GM12878 (cell line): ENCODE measurements at regions not wholly inside any gene's neighbourhood (a gene's known extent, or its start where the extent isn't known, plus 50 kb on each side); places are given as distances from the start of the nearest gene placed in this dataset.

ENCODE experiments used
- ATAC-seq: fragments of 200-7000 bp; cut with Tn5 transposase; 3 replicates; pipeline ENCODE4 v1.9.1; 2020; ENCODE audit warnings: mild to moderate bottlenecking, moderate library complexity
- BruUV-seq: library from RNA; stranded (reverse); fragments of 400-500 nt; replicated peaks from 2 replicates; lab custom pipeline; 2021; lab: Mats Ljungman, UMichigan
- CTCF ChIA-PET: fragments of 300-600 bp; sonication (Branson Sonifier 250); formaldehyde crosslinking; extraction: SDS; loops from one replicate; lab custom pipeline; 2021; ENCODE audit warnings: inconsistent platforms; lab: Yijun Ruan, JAX
- POLR2A ChIA-PET: fragments of 350-600 bp; formaldehyde crosslinking; extraction: SDS; loops from one replicate; lab custom pipeline; 2021; ENCODE audit warnings: inconsistent platforms; lab: Charles Lee
- RAD21 ChIA-PET: fragments of 300-600 bp; sonication (Branson Sonifier 250); formaldehyde crosslinking; loops from one replicate; lab custom pipeline; 2023; ENCODE audit warnings: antibody characterized with exemption; ENCODE audit not compliant: unreplicated experiment; lab: Charles Lee
- SMC1A ChIA-PET: fragments of 300-600 bp; sonication (Branson Sonifier 250); formaldehyde crosslinking; loops from one replicate; lab custom pipeline; 2023; ENCODE audit not compliant: unreplicated experiment, uncharacterized antibody; lab: Charles Lee
- DNase-seq: peaks from one replicate; pipeline ENCODE4 v3.0.0-alpha.2; 2011; ENCODE audit warnings: low read depth, low spot score
- FAIRE-seq: peaks from 3 replicates; lab custom pipeline; 2011; peaks lifted over from hg19 to GRCh38; lab: Jason Lieb, UNC
- H2AFZ ChIP-seq: 2 replicates; pipeline ENCODE4 v1.6.0; 2011; ENCODE audit warnings: low read depth, low read length, control low read depth; ENCODE audit not compliant: control insufficient read depth
- H3K27ac ChIP-seq: 2 replicates; pipeline ENCODE4 v1.5.1; 2011; ENCODE audit warnings: control low read depth; ENCODE audit not compliant: control insufficient read depth, insufficient read depth
- H3K27me3 ChIP-seq, 2 experiments: replicated peaks in 1 of 2; 2 replicates each; pipeline versions ENCODE4 v1.6.0 to v1.6.1; 2011; ENCODE audit warnings: low read length in 1 of 2; ENCODE audit not compliant: control insufficient read depth in 2 of 2, insufficient read depth in 2 of 2
- H3K36me3 ChIP-seq, 2 experiments: 2 replicates each; pipeline ENCODE4 v1.5.1; 2011; ENCODE audit warnings: low read length in 1 of 2; ENCODE audit not compliant: control insufficient read depth in 2 of 2, insufficient read depth in 2 of 2
- H3K4me1 ChIP-seq: 2 replicates; pipeline ENCODE4 v1.6.1; 2011; ENCODE audit warnings: mild to moderate bottlenecking, low read length, moderate library complexity, mixed read lengths; ENCODE audit not compliant: control insufficient read depth, insufficient read depth
- H3K4me2 ChIP-seq: 2 replicates; pipeline ENCODE4 v1.6.0; 2011; ENCODE audit warnings: control low read depth; ENCODE audit not compliant: control insufficient read depth, insufficient read depth
- H3K4me3 ChIP-seq: fragments of 200-600 bp; sonication (generic); 2 replicates; pipeline ENCODE4 v1.5.1; 2016
- H3K79me2 ChIP-seq: 2 replicates; pipeline ENCODE4 v1.6.0; 2011; ENCODE audit warnings: low read length; ENCODE audit not compliant: control insufficient read depth, insufficient read depth
- H3K9ac ChIP-seq: 2 replicates; pipeline ENCODE4 v1.8.0; 2011; ENCODE audit warnings: low read length, control low read depth, mixed read lengths; ENCODE audit not compliant: control insufficient read depth, insufficient read depth
- H3K9me3 ChIP-seq: replicated peaks from 3 replicates; pipeline ENCODE4 v1.5.1; 2011; ENCODE audit warnings: mild to moderate bottlenecking, low read length; ENCODE audit not compliant: control insufficient read depth, insufficient read depth
- H4K20me1 ChIP-seq: 2 replicates; pipeline ENCODE4 v1.6.0; 2011; ENCODE audit not compliant: control insufficient read depth, insufficient read depth
- CHD1 ChIP-seq: IDR thresholded peaks from 2 replicates; pipeline ENCODE4 v1.6.1; 2012; ENCODE audit warnings: low read depth, low read length, improper control_type of control experiment
- EP300 ChIP-seq, 2 experiments: fragments of 150-350 bp in 1 of 2; IDR thresholded peaks; 2 replicates each; pipeline ENCODE4 v1.6.1; 2011 to 2012; ENCODE audit warnings: low read depth in 2 of 2, low read length in 2 of 2, borderline replicate concordance in 1 of 2, improper control_type of control experiment in 1 of 2, inconsistent platforms in 1 of 2; ENCODE audit not compliant: control insufficient read depth in 1 of 2
- FOXK2 ChIP-seq: fragments of 450-650 bp; IDR thresholded peaks from 2 replicates; pipeline ENCODE4 v1.6.1; 2017; ENCODE audit warnings: mild to moderate bottlenecking, moderate library complexity
- FOXM1 ChIP-seq: IDR thresholded peaks from 2 replicates; pipeline ENCODE4 v1.6.1; 2012; ENCODE audit warnings: low read depth, mild to moderate bottlenecking, inconsistent platforms, low read length, moderate library complexity
- HDAC6 ChIP-seq: fragments of 200-600 bp; sonication (generic); IDR thresholded peaks from one replicate; pipeline ENCODE4 v1.8.0; 2017; ENCODE audit warnings: antibody characterized with exemption; ENCODE audit not compliant: unreplicated experiment
- JUNB ChIP-seq: IDR thresholded peaks from 2 replicates; pipeline ENCODE4 v1.6.1; 2016; ENCODE audit warnings: antibody characterized with exemption, mild to moderate bottlenecking
- JUND ChIP-seq: IDR thresholded peaks from 2 replicates; pipeline ENCODE4 v1.6.1; 2012; ENCODE audit warnings: low read depth, mild to moderate bottlenecking, low read length, improper control_type of control experiment, moderate library complexity
- MXI1 ChIP-seq: fragments of 150-350 bp; IDR thresholded peaks from 2 replicates; pipeline ENCODE4 v1.6.1; 2011; ENCODE audit warnings: low read depth, mild to moderate bottlenecking, inconsistent platforms, low read length, improper control_type of control experiment
- NFIC ChIP-seq: IDR thresholded peaks from 2 replicates; pipeline ENCODE4 v1.6.1; 2012; ENCODE audit warnings: low read depth, mild to moderate bottlenecking, inconsistent platforms, low read length, moderate library complexity
- NR2C1 ChIP-seq: fragments of 450-650 bp; IDR thresholded peaks from 2 replicates; pipeline ENCODE4 v1.6.1; 2017; ENCODE audit warnings: antibody characterized with exemption, mild to moderate bottlenecking, moderate library complexity
- NRF1 ChIP-seq: conservative IDR thresholded peaks from 2 replicates; pipeline ENCODE4 v1.6.1; 2011; ENCODE audit warnings: mild to moderate bottlenecking, low read depth, low read length, improper control_type of control experiment
- POLR2A ChIP-seq: IDR thresholded peaks from 2 replicates; pipeline ENCODE4 v1.6.1; 2011; ENCODE audit warnings: low read depth, mild to moderate bottlenecking, low read length
- POLR2AphosphoS2 ChIP-seq: IDR thresholded peaks from 2 replicates; pipeline ENCODE4 v1.6.1; 2011; ENCODE audit warnings: low read depth, mild to moderate bottlenecking, low read length, improper control_type of control experiment, moderate library complexity
- RFX5 ChIP-seq: IDR thresholded peaks from 2 replicates; pipeline ENCODE4 v1.6.1; 2011; ENCODE audit warnings: low read depth, low read length, improper control_type of control experiment
- RUNX3 ChIP-seq: IDR thresholded peaks from 2 replicates; pipeline ENCODE4 v1.6.1; 2012; ENCODE audit warnings: low read length, inconsistent platforms
- WRNIP1 ChIP-seq: IDR thresholded peaks from 2 replicates; pipeline ENCODE4 v1.6.1; 2011; ENCODE audit warnings: low read depth, low read length, improper control_type of control experiment, borderline replicate concordance
- YY1 ChIP-seq: IDR thresholded peaks from 2 replicates; pipeline ENCODE4 v1.6.1; 2011; ENCODE audit warnings: low read depth, mild to moderate bottlenecking, low read length
- ZNF217 ChIP-seq: fragments of 450-650 bp; IDR thresholded peaks from 2 replicates; pipeline ENCODE4 v1.6.1; 2017; ENCODE audit warnings: antibody characterized with exemption, mild to moderate bottlenecking
- ZNF24 ChIP-seq: fragments of 450-650 bp; IDR thresholded peaks from 2 replicates; pipeline ENCODE4 v1.6.1; 2017; ENCODE audit warnings: antibody characterized with exemption, mild to moderate bottlenecking
- in situ Hi-C: fragments of 300-500 bp; cut with MboI; formaldehyde crosslinking; loops from 9 replicates; pipeline ENCODE4 v1.14.3; 2018; ENCODE audit warnings: mixed read lengths
- intact Hi-C: fragments of 100-400 bp; cut with micrococcal nuclease; formaldehyde crosslinking; loops from one replicate; pipeline ENCODE4 v1.14.2; 2022; ENCODE audit not compliant: unreplicated experiment
- TF ChIP-seq, protein P1 (sequence below): fragments of 150-350 bp; IDR thresholded peaks from 2 replicates; pipeline ENCODE4 v1.6.1; 2014; ENCODE audit warnings: mild to moderate bottlenecking, low read depth, low read length
- TF ChIP-seq, protein P2 (sequence below): IDR thresholded peaks from 2 replicates; pipeline ENCODE4 v1.6.1; 2012; ENCODE audit warnings: mild to moderate bottlenecking, low read depth, low read length

DNA sequence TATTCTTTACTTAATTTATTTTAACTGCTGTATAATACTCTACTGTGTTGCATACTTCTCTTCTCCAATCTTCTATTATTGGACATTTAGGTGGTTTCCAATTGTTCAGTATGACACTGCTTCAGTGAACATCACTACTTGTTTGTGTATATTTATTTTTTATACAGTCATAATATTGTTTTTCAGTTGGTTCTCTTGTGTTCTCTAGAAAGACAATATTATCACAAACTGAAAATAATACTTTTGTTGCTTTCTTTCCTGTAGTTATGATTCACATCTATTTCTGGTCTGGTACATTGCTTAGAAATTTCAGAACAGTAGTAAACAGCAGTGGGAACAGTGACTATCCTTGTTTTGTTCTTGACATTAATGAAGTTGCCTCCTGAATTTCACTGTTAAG lies 62.8 kb upstream of the GTSF1L start:
- H3K4me2 ChIP-seq = no peak overlapping the region
- ChIA-PET RAD21 (no interaction called here), CTCF (no interaction called here), SMC1A (interaction anchor here (1.6 kb wide), 1 partner anchor 9 kb away, joined by 5 read pairs; no protein-coding TSS in a partner anchor), POLR2A (interaction anchor here (0.6 kb wide), 1 partner anchor 10 kb away, joined by 3 read pairs; no protein-coding TSS in a partner anchor)
- H3K9me3 ChIP-seq = peaks cover 3% of the 10 kb centered on the region; the same call in 2 of the 3 replicates
- no peaks in the 10 kb centered on the region for H4K20me1 ChIP-seq
- H3K36me3 ChIP-seq = no peaks in the 10 kb centered on the region
- in situ Hi-C loops = no loop called here
- H3K9ac ChIP-seq = no peak overlapping the region
- intact Hi-C loops = no loop called here
- H3K4me1 ChIP-seq = peaks cover 8% of the 10 kb centered on the region
- FAIRE-seq (no peak), ATAC-seq (peak; percentile 82), DNase-seq (no peak)
- H3K27ac ChIP-seq = peak overlapping the region; percentile 20; the same call in 1 of the 2 replicates
- H3K79me2 ChIP-seq = no peaks in the 10 kb centered on the region
- no TSS peak for BruUV-seq
- H3K27me3 ChIP-seq = no peaks in the 10 kb centered on the region
- no peak overlapping the region for H3K4me3 ChIP-seq
- H2AFZ ChIP-seq = no peak overlapping the region
- TF ChIP-seq POLR2A (no peak), JUNB (peak; percentile 84), JUND (no peak), EP300 (IDR thresholded peaks at IDR 0.05; ENCODE audit: borderline replicate concordance in 1 of 2, control insufficient read depth in 1 of 2, low read depth in 2 of 2, low read length in 2 of 2) (peak in 1 of 2 experiments; percentile 62; a peak in 1 of 4 replicates), POLR2AphosphoS2 (no peak), MXI1 (no peak), NR2C1 (no peak), HDAC6 (no peak), RUNX3 (peak; percentile 65), YY1 (no peak), ZNF24 (no peak), RFX5 (no peak), NFIC (peak; percentile 90), NRF1 (no peak), FOXK2 (no peak), ZNF217 (no peak), CHD1 (no peak), WRNIP1 (no peak), FOXM1 (peak; percentile 83; the same call in 1 of the 2 replicates)
- TF ChIP-seq, protein P1, sequence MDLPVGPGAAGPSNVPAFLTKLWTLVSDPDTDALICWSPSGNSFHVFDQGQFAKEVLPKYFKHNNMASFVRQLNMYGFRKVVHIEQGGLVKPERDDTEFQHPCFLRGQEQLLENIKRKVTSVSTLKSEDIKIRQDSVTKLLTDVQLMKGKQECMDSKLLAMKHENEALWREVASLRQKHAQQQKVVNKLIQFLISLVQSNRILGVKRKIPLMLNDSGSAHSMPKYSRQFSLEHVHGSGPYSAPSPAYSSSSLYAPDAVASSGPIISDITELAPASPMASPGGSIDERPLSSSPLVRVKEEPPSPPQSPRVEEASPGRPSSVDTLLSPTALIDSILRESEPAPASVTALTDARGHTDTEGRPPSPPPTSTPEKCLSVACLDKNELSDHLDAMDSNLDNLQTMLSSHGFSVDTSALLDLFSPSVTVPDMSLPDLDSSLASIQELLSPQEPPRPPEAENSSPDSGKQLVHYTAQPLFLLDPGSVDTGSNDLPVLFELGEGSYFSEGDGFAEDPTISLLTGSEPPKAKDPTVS = no peak
- TF ChIP-seq, protein P2, sequence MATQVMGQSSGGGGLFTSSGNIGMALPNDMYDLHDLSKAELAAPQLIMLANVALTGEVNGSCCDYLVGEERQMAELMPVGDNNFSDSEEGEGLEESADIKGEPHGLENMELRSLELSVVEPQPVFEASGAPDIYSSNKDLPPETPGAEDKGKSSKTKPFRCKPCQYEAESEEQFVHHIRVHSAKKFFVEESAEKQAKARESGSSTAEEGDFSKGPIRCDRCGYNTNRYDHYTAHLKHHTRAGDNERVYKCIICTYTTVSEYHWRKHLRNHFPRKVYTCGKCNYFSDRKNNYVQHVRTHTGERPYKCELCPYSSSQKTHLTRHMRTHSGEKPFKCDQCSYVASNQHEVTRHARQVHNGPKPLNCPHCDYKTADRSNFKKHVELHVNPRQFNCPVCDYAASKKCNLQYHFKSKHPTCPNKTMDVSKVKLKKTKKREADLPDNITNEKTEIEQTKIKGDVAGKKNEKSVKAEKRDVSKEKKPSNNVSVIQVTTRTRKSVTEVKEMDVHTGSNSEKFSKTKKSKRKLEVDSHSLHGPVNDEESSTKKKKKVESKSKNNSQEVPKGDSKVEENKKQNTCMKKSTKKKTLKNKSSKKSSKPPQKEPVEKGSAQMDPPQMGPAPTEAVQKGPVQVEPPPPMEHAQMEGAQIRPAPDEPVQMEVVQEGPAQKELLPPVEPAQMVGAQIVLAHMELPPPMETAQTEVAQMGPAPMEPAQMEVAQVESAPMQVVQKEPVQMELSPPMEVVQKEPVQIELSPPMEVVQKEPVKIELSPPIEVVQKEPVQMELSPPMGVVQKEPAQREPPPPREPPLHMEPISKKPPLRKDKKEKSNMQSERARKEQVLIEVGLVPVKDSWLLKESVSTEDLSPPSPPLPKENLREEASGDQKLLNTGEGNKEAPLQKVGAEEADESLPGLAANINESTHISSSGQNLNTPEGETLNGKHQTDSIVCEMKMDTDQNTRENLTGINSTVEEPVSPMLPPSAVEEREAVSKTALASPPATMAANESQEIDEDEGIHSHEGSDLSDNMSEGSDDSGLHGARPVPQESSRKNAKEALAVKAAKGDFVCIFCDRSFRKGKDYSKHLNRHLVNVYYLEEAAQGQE = no peak
